Loucy (cell line): ENCODE measurements at regions not wholly inside any gene's neighbourhood (a gene's known extent, or its start where the extent isn't known, plus 50 kb on each side); places are given as distances from the start of the nearest gene placed in this dataset.

ENCODE experiments used
- H2AFZ ChIP-seq: fragments of 200-600 bp; sonication (generic); 2 replicates; pipeline ENCODE4 v1.6.0; 2016; ENCODE audit warnings: antibody characterized with exemption, mild to moderate bottlenecking, low read length, moderate library complexity
- H3F3A ChIP-seq: fragments of 200-600 bp; 2 replicates; pipeline ENCODE4 v1.6.0; 2016; ENCODE audit warnings: antibody characterized with exemption, low read depth, mild to moderate bottlenecking
- H3K27me3 ChIP-seq: fragments of 200-600 bp; sonication (generic); 2 replicates; pipeline ENCODE4 v1.6.1; 2014; ENCODE audit warnings: low read length, mild to moderate bottlenecking; ENCODE audit not compliant: insufficient read depth, poor library complexity, severe bottlenecking
- H3K36me3 ChIP-seq: fragments of 200-600 bp; sonication (generic); 2 replicates; pipeline ENCODE4 v1.6.1; 2016; ENCODE audit warnings: low read length; ENCODE audit not compliant: insufficient read depth
- H3K4me1 ChIP-seq: fragments of 200-600 bp; sonication (generic); 2 replicates; pipeline ENCODE4 v1.5.1; 2014; ENCODE audit warnings: low read length, mild to moderate bottlenecking; ENCODE audit not compliant: insufficient read depth, poor library complexity, severe bottlenecking
- H3K4me2 ChIP-seq: fragments of 200-600 bp; sonication (generic); 2 replicates; pipeline ENCODE4 v1.6.0; 2014; ENCODE audit warnings: antibody characterized with exemption, low read length, low read depth, mild to moderate bottlenecking; ENCODE audit not compliant: poor library complexity, severe bottlenecking
- H3K4me3 ChIP-seq: fragments of 200-600 bp; sonication (generic); 2 replicates; pipeline ENCODE4 v1.5.1; 2014; ENCODE audit warnings: low read length, mild to moderate bottlenecking, mixed read lengths; ENCODE audit not compliant: poor library complexity, severe bottlenecking
- H3K79me2 ChIP-seq: fragments of 200-600 bp; sonication (generic); 2 replicates; pipeline ENCODE4 v1.6.1; 2014; ENCODE audit warnings: low read length; ENCODE audit not compliant: insufficient read depth
- H3K9ac ChIP-seq: fragments of 200-600 bp; sonication (generic); 2 replicates; pipeline ENCODE4 v1.6.0; 2014; ENCODE audit warnings: mild to moderate bottlenecking, low read depth, low read length, moderate library complexity; ENCODE audit not compliant: poor library complexity, severe bottlenecking
- H3K9me2 ChIP-seq: fragments of 200-600 bp; sonication (generic); replicated peaks from 2 replicates; pipeline ENCODE4 v1.6.1; 2016; ENCODE audit warnings: low read depth, low read length, mixed read lengths
- H3K9me3 ChIP-seq: fragments of 200-600 bp; sonication (generic); 2 replicates; pipeline ENCODE4 v1.6.1; 2014; ENCODE audit warnings: mild to moderate bottlenecking, antibody characterized with exemption, low read length, low read depth; ENCODE audit not compliant: insufficient read depth
- H4K20me1 ChIP-seq: fragments of 200-600 bp; sonication (generic); 2 replicates; pipeline ENCODE4 v1.6.0; 2014; ENCODE audit warnings: antibody characterized with exemption, low read length, mild to moderate bottlenecking; ENCODE audit not compliant: insufficient read depth, poor library complexity, severe bottlenecking
- EZH2phosphoT487 ChIP-seq: fragments of 200-600 bp; IDR thresholded peaks from 2 replicates; pipeline ENCODE4 v1.6.1; 2018; ENCODE audit warnings: antibody characterized with exemption, mild to moderate bottlenecking, moderate library complexity, borderline replicate concordance
- TF ChIP-seq, protein P1 (sequence below): fragments of 200-600 bp; sonication (generic); conservative IDR thresholded peaks from 2 replicates; pipeline ENCODE4 v1.5.1; 2014; ENCODE audit warnings: mild to moderate bottlenecking, antibody characterized with exemption, low read length

DNA sequence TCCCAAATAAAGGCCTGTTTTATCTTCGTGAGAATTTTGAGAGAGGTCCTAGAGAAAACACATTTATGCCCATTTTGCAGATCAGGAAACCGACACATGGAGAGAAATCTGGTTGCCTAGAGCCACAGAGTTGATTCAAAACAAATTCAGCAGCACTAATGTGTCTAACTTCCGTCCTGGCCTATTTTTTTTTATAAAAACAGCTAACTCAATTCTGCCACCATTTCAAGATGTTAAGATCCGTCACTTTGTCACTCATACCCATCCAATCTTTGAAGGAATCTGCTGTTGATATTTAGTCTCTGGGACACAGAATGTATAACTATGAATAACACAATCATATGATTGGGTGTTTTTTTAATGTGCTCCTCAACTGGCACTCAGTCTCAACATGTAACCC is 611.1 kb upstream of the ARID1B start:
- H3K4me1 ChIP-seq = peaks cover 78% of the 10 kb centered on the region
- no peaks in the 10 kb centered on the region for H3K9me2 ChIP-seq
- no peaks in the 10 kb centered on the region for H3K27me3 ChIP-seq
- H4K20me1 ChIP-seq = no peaks in the 10 kb centered on the region
- no peak overlapping the region for H3K9ac ChIP-seq
- no peaks in the 10 kb centered on the region for H3K9me3 ChIP-seq
- no peak overlapping the region for H3K4me3 ChIP-seq
- 0 out of 2 replicates have a peak, but pooled peaks cover 5% of the 10 kb centered on the region for H3F3A ChIP-seq
- TF ChIP-seq, protein P1, sequence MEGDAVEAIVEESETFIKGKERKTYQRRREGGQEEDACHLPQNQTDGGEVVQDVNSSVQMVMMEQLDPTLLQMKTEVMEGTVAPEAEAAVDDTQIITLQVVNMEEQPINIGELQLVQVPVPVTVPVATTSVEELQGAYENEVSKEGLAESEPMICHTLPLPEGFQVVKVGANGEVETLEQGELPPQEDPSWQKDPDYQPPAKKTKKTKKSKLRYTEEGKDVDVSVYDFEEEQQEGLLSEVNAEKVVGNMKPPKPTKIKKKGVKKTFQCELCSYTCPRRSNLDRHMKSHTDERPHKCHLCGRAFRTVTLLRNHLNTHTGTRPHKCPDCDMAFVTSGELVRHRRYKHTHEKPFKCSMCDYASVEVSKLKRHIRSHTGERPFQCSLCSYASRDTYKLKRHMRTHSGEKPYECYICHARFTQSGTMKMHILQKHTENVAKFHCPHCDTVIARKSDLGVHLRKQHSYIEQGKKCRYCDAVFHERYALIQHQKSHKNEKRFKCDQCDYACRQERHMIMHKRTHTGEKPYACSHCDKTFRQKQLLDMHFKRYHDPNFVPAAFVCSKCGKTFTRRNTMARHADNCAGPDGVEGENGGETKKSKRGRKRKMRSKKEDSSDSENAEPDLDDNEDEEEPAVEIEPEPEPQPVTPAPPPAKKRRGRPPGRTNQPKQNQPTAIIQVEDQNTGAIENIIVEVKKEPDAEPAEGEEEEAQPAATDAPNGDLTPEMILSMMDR = no peak
- TF ChIP-seq EZH2phosphoT487 = no peak
- H3K4me2 ChIP-seq = no peak overlapping the region
- no peaks in the 10 kb centered on the region for H3K79me2 ChIP-seq
- no peaks in the 10 kb centered on the region for H3K36me3 ChIP-seq
- no peak overlapping the region for H2AFZ ChIP-seq

DNA sequence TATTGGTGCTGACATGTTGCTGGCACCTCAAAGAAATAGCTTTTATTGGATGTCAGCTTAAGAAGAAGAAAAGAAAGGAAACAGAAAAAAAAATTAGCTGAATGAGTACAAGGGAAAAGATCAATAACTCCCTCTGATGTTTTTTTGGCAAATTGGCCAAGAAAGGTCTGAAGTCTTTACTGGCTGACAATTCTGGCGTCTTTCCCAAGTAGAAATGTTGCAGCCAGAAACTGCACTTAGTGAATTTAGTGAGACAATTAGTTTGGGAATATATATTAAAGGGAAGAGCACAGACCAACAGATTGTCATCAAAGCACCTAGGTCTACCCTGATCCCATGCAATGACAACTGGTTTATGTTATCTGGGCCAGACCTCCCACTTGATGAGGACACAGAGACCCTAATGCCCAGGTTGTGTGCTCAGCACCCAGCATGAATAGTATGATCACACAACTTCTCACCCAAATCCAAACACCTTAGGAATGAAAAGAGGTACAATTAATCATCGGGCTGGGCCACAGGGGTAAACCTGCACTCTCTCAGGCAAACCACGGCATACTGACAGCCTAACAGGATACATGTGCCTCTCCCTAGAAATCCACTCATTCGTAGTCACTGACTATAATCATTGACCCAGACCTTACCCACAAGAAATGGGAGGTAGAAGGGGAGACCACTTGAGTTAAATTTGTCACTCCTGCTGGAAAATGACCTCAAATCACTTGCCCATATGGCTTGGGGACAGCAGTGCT is 612.3 kb upstream of the ARID1B start:
- H3K79me2 ChIP-seq = no peaks in the 10 kb centered on the region
- H3K27me3 ChIP-seq = no peaks in the 10 kb centered on the region
- no peaks in the 10 kb centered on the region for H4K20me1 ChIP-seq
- no peaks in the 10 kb centered on the region for H3K36me3 ChIP-seq
- TF ChIP-seq EZH2phosphoT487 = no peak
- TF ChIP-seq, protein P1 = no peak
- no peaks in the 10 kb centered on the region for H3K9me3 ChIP-seq
- H3F3A ChIP-seq = 0 out of 2 replicates have a peak, but pooled peaks cover 7% of the 10 kb centered on the region
- H3K4me1 ChIP-seq = peaks cover 88% of the 10 kb centered on the region
- H3K9me2 ChIP-seq = no peaks in the 10 kb centered on the region
- H2AFZ ChIP-seq = 0 out of 2 replicates have a peak overlapping the region, but pooled peaks have one; percentile 5
- H3K4me3 ChIP-seq = no peak overlapping the region
- no peak overlapping the region for H3K4me2 ChIP-seq
- peak overlapping the region; percentile 17 for H3K9ac ChIP-seq

GRCh38 chr6:156163311-156163710 is 613.9 kb upstream of the ARID1B start:
- H3K4me1 ChIP-seq = peaks cover 86% of the 10 kb centered on the region
- no peak overlapping the region for H2AFZ ChIP-seq
- no peak overlapping the region for H3K4me3 ChIP-seq
- H3K9me3 ChIP-seq = no peaks in the 10 kb centered on the region
- peak overlapping the region; percentile 1 for H3K9ac ChIP-seq
- no peaks in the 10 kb centered on the region for H3K27me3 ChIP-seq
- H3K9me2 ChIP-seq = no peaks in the 10 kb centered on the region
- H3K79me2 ChIP-seq = no peaks in the 10 kb centered on the region
- no peaks in the 10 kb centered on the region for H4K20me1 ChIP-seq
- H3K4me2 ChIP-seq = no peak overlapping the region
- no peaks in the 10 kb centered on the region for H3K36me3 ChIP-seq
- 0 out of 2 replicates have a peak, but pooled peaks cover 7% of the 10 kb centered on the region for H3F3A ChIP-seq
- TF ChIP-seq EZH2phosphoT487 = no peak
- TF ChIP-seq, protein P1 = no peak
